Ishikawa (cell line): ENCODE measurements at regions not wholly inside any gene's neighbourhood (a gene's known extent, or its start where the extent isn't known, plus 50 kb on each side); places are given as distances from the start of the nearest gene placed in this dataset.

Experiments
- CEBPB ChIP-seq: IDR thresholded peaks from 2 replicates; pipeline ENCODE4 v1.6.1; 2012
- EGR1 ChIP-seq: IDR thresholded peaks from 2 replicates; pipeline ENCODE4 v1.6.1; 2012
- EP300 ChIP-seq: IDR thresholded peaks from 2 replicates; pipeline ENCODE4 v1.6.1; 2012; ENCODE audit warnings: borderline replicate concordance
- FOXM1 ChIP-seq: IDR thresholded peaks from 2 replicates; pipeline ENCODE4 v1.6.1; 2012; ENCODE audit warnings: low read depth, borderline replicate concordance
- MAX ChIP-seq: IDR thresholded peaks from 2 replicates; pipeline ENCODE4 v1.6.1; 2012
- NFIC ChIP-seq: IDR thresholded peaks from 2 replicates; pipeline ENCODE4 v1.6.1; 2012
- RAD21 ChIP-seq: IDR thresholded peaks from 2 replicates; pipeline ENCODE4 v1.6.1; 2012; ENCODE audit warnings: low read depth
- REST ChIP-seq: IDR thresholded peaks from 2 replicates; pipeline ENCODE4 v1.6.1; 2012; ENCODE audit warnings: low read depth, mild to moderate bottlenecking
- TAF1 ChIP-seq: IDR thresholded peaks from 2 replicates; pipeline ENCODE4 v1.6.1; 2012; ENCODE audit warnings: low read depth, mild to moderate bottlenecking
- TCF12 ChIP-seq: IDR thresholded peaks from 2 replicates; pipeline ENCODE4 v1.6.1; 2012; ENCODE audit warnings: low read depth
- TEAD4 ChIP-seq: IDR thresholded peaks from 2 replicates; pipeline ENCODE4 v1.6.1; 2012
- USF1 ChIP-seq: IDR thresholded peaks from 2 replicates; pipeline ENCODE4 v1.6.1; 2012
- YY1 ChIP-seq: IDR thresholded peaks from 2 replicates; pipeline ENCODE4 v1.6.1; 2012; ENCODE audit warnings: low read depth

- no peak for TF ChIP-seq MAX
- TF ChIP-seq TAF1 = no peak
- TF ChIP-seq EP300 = no peak
- no peak for TF ChIP-seq CEBPB
- TF ChIP-seq REST = no peak
- TF ChIP-seq RAD21 = no peak
- no peak for TF ChIP-seq NFIC
- TF ChIP-seq EGR1 = no peak
- TF ChIP-seq YY1 = no peak
- TF ChIP-seq FOXM1 = no peak
- no peak for TF ChIP-seq USF1
- TF ChIP-seq TEAD4 = no peak
- no peak for TF ChIP-seq TCF12
These were observed 71.6 kb upstream of the C1orf21 start for GRCh38 chr1:184315254-184315653.
